ENCODE measurements at regions not wholly inside any gene's neighbourhood (a gene's known extent, or its start where the extent isn't known, plus 50 kb on each side); places are given as distances from the start of the nearest gene placed in this dataset.

- Histone ChIP-seq H3K79me2 (ENCODE audit: insufficient read depth, low read length) (no peaks in the 10 kb centered on the region), H3K36me3 (ENCODE audit: low read length) (no peaks in the 10 kb centered on the region), H3K27me3 (ENCODE audit: low read length) (no peaks in the 10 kb centered on the region), H3K4me3 (ENCODE audit: insufficient read depth, low read length, poor library complexity, severe bottlenecking) (no peak overlapping the region), H3K9me3 (ENCODE audit: insufficient read depth, low read length) (no peaks in the 10 kb centered on the region), H3F3A (ENCODE audit: insufficient read depth) (no peaks in the 10 kb centered on the region), H4K20me1 (ENCODE audit: low read depth, low read length) (no peaks in the 10 kb centered on the region), H3K9me2 (replicated peaks; ENCODE audit: insufficient read depth, low read length) (no peaks in the 10 kb centered on the region), H3K27ac (ENCODE audit: low read depth, low read length) (no peak overlapping the region), H3K9ac (ENCODE audit: low read length) (no peak overlapping the region), H2AFZ (ENCODE audit: low read depth, low read length, severe bottlenecking) (no peak overlapping the region), H3K4me2 (ENCODE audit: low read depth, low read length, poor library complexity, severe bottlenecking) (no peak overlapping the region)
- TF ChIP-seq CTCF (IDR thresholded peaks at IDR 0.05; ENCODE audit: insufficient read depth, low read length, poor library complexity, severe bottlenecking): no peak
- TF ChIP-seq EZH2phosphoT487 (conservative IDR thresholded peaks at IDR 0.05; ENCODE audit: low read length): no peak
These were observed 168.1 kb upstream of the CHRM3 start for GRCh38 chr1:239218301-239218700.

GRCh38 chr1:239212811-239213220, 173.6 kb upstream of the CHRM3 start:
- Histone ChIP-seq H4K20me1 (ENCODE audit: low read depth, low read length) (no peaks in the 10 kb centered on the region), H3K27me3 (ENCODE audit: low read length) (no peaks in the 10 kb centered on the region), H3K9ac (ENCODE audit: low read length) (no peak overlapping the region), H3K36me3 (ENCODE audit: low read length) (no peaks in the 10 kb centered on the region), H3K79me2 (ENCODE audit: insufficient read depth, low read length) (no peaks in the 10 kb centered on the region), H3F3A (ENCODE audit: insufficient read depth) (no peaks in the 10 kb centered on the region), H2AFZ (ENCODE audit: low read depth, low read length, severe bottlenecking) (no peak overlapping the region), H3K4me2 (ENCODE audit: low read depth, low read length, poor library complexity, severe bottlenecking) (no peak overlapping the region), H3K27ac (ENCODE audit: low read depth, low read length) (no peak overlapping the region), H3K9me2 (replicated peaks; ENCODE audit: insufficient read depth, low read length) (no peaks in the 10 kb centered on the region), H3K4me3 (ENCODE audit: insufficient read depth, low read length, poor library complexity, severe bottlenecking) (no peak overlapping the region), H3K9me3 (ENCODE audit: insufficient read depth, low read length) (no peaks in the 10 kb centered on the region)
- TF ChIP-seq EZH2phosphoT487 (conservative IDR thresholded peaks at IDR 0.05; ENCODE audit: low read length) (no peak), CTCF (IDR thresholded peaks at IDR 0.05; ENCODE audit: insufficient read depth, low read length, poor library complexity, severe bottlenecking) (no peak)

GRCh38 chr1:239209591-239209990, 176.8 kb upstream of the CHRM3 start:
- no peaks in the 10 kb centered on the region for H3F3A ChIP-seq (ENCODE audit: insufficient read depth)
- H3K9me2 ChIP-seq (replicated peaks; ENCODE audit: insufficient read depth, low read length): no peaks in the 10 kb centered on the region
- H3K36me3 ChIP-seq (ENCODE audit: low read length): no peaks in the 10 kb centered on the region
- no peaks in the 10 kb centered on the region for H3K79me2 ChIP-seq (ENCODE audit: insufficient read depth, low read length)
- no peak overlapping the region for H3K4me2 ChIP-seq (ENCODE audit: low read depth, low read length, poor library complexity, severe bottlenecking)
- no peak overlapping the region for H3K9ac ChIP-seq (ENCODE audit: low read length)
- H3K27ac ChIP-seq (ENCODE audit: low read depth, low read length): no peak overlapping the region
- no peak overlapping the region for H2AFZ ChIP-seq (ENCODE audit: low read depth, low read length, severe bottlenecking)
- H3K4me3 ChIP-seq (ENCODE audit: insufficient read depth, low read length, poor library complexity, severe bottlenecking): no peak overlapping the region
- H4K20me1 ChIP-seq (ENCODE audit: low read depth, low read length): no peaks in the 10 kb centered on the region
- H3K27me3 ChIP-seq (ENCODE audit: low read length): no peaks in the 10 kb centered on the region
- TF ChIP-seq CTCF (IDR thresholded peaks at IDR 0.05; ENCODE audit: insufficient read depth, low read length, poor library complexity, severe bottlenecking) (no peak), EZH2phosphoT487 (conservative IDR thresholded peaks at IDR 0.05; ENCODE audit: low read length) (no peak)
- no peaks in the 10 kb centered on the region for H3K9me3 ChIP-seq (ENCODE audit: insufficient read depth, low read length)
